NAMALWA (cell line): ENCODE measurements at regions not wholly inside any gene's neighbourhood (a gene's known extent, or its start where the extent isn't known, plus 50 kb on each side); places are given as distances from the start of the nearest gene placed in this dataset.
"Not testable (repeated sequence)": the region's sequence is repeated elsewhere in the genome, so short reads cannot be mapped to it uniquely, and the experiment has no call there.

ENCODE experiments used
- DNase-seq: peaks from one replicate; pipeline ENCODE4 v3.0.0-alpha.2; 2015; ENCODE audit warnings: low spot score

- no peak for DNase-seq
Observed at GRCh38 chr7:17046666-17047065, 164.9 kb upstream of the AGR3 start.

DNA sequence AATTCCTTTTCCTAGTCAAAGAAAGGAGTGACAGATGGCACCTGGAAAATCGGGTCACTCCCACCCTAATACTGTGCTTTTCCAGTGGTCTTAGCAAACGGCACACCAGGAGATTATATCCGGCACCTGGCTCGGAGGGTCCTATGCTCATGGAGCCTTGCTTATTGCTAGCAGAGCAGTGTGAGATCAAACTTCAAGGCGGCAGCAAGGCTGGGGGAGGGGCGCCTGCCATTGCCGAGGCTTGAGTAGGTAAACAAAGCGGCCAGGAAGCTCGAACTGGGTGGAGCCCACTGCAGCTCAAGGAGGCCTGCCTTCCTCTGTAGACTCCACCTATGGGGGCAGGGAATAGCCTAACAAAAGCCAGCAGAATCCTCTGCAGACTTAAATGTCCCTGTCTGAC is 171.4 kb upstream of the AGR3 start:
- DNase-seq = not testable (repeated sequence)

DNA sequence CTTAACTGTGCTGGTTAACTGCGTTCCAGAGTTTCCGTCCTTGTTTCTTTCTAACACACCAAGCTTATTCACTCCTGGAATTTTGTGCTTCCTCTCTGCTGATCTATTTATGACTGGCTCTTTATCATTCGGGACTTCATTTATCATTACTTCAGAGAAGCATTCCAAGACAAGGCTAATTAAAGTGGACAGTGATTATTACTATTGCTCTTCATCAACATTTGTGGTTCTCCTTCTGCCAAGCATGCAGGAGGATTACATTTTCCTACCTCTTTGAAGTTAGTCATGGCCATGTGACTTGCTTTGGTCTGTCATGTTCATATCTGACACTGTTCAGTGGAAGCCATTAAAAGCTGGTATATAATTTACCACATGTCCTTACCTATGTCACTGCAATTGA is 172.4 kb upstream of the AGR3 start:
- no peak for DNase-seq

- no peak for DNase-seq
Observed at GRCh38 chr7:17054836-17055235, 173.1 kb upstream of the AGR3 start.

DNA sequence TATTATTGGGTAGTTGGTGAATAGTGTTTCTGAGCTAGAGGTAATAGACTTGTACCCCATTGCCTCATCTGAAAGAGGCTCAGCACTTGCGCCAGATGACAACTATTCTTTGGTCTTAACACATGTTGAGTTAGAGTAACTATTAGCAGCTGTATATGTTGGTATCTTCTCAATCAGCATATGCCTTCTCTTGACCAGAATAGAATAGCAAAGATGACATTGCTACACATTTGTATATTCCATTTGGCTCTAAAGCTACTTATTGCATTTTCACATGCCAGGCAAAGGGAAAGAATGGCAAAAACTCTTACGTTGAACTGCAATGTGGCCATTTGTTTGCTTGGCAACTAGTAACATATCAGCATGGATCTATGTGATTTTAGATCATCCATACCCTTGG is 173.8 kb upstream of the AGR3 start:
- DNase-seq = no peak

- no peak for DNase-seq
Observed at GRCh38 chr7:17056491-17057142, 174.8 kb upstream of the AGR3 start.

DNA sequence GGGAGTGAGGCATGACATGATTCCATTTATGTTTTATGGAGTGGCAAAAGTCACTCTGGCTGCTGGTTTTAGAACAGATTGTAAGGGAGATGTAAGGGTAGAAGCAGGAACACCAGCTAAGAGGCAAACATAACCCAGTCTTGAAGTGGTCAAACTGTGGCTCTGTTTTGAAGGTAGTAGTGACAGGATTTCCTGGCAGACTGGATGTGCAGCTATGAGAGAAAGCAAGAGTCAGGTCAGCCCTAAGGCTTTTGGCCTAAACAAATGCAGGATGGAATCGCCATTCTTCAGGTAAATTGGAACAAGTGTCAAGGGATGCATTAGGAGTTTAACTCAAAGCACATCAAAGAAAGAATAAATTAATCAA is 175.3 kb upstream of the AGR3 start:
- no peak for DNase-seq

DNA sequence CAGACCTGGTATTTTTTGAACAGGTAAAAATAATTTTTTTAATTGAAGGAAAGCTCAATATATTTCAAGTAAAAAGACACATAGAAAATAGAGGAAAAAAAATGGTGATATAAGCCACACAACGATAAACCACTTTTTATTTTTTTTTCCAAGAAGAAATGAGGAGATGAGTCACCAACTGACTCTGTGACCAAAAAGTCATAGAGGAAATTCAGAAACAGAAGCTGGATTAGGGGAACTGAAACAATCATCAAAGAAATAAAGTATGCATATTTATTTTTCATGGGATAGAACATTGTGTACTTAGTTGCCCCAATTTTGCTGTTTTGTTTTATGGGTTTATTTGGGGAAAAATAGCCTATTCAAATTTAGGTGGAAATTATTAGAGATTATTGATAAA is 176.8 kb upstream of the AGR3 start:
- no peak for DNase-seq

DNA sequence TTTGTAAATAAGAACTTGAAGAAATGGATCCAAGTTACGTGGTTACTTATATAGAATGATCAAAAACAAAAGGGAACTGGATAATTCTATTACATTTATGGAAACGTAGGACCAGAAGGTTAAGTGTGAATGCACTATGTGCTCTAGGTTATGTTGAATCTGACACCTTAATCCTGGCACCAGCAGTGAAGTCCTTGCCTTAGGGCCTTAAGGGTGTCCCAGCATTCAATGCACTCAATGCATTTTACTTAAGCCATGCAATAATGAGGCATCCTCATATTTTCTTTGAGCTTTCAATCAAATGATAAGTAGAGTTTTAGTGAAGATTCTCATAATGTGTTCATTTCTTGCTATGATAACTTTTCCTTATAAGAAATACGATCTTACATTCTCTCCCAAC is 178.3 kb upstream of the AGR3 start:
- DNase-seq = no peak

DNA sequence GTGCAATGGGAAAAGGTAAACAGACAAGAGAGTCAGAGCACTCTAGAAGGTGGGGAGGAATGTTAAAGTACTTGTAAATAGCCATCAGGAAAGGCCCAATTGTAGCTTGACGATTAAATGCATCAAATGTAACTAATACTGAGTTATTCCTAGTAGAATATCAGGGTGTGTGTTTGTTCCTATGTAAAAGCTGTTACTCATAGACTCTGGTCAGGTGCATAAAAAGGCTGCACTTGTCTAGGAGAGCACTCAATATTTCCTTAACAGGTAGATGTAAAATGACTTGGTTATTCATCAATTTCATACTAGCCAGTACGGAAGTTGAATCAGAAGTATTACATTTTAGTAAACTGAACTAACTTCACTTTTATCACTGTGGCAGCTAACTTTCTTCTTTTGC is 179.7 kb upstream of the AGR3 start:
- DNase-seq = no peak

- DNase-seq = no peak
Observed at GRCh38 chr7:17062151-17063044, 180.6 kb upstream of the AGR3 start.

DNA sequence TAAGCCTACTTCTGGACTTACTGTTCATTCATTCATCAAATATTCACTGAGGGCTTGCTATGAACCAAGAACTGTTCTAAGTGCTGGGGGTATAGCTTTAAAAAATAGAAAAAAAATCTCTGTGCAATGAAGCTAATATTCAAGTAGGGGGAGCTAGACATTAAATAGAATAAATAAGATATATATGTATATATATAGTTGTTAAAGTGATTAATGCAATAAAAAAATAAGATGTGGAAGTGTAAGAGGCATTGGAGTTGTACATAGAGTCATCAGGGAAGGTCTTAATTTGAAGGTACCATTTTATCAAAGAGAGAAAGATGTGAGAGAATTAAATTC is 181.2 kb upstream of the AGR3 start:
- DNase-seq = peak; percentile 17

DNA sequence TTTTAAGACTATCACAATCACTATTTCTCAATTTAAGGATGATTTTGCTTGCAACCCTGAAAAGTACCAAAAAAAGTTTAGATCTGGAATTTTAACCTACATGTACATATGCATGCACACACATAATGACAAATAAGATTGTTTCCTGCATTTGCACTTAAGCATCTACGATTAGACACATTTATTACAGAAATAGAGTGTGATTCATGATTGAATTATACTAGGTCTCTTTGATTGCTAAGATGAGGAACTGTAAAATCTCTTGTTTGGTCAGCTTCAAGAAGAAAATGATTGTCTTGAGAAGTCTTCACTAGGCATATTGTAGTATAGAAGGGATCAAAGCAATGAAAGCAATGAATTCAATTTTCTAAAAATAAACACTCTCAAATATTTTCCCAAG is 185.9 kb upstream of the AGR3 start:
- no peak for DNase-seq

- DNase-seq = no peak
Observed at GRCh38 chr7:17069146-17069545, 187.4 kb upstream of the AGR3 start.

DNA sequence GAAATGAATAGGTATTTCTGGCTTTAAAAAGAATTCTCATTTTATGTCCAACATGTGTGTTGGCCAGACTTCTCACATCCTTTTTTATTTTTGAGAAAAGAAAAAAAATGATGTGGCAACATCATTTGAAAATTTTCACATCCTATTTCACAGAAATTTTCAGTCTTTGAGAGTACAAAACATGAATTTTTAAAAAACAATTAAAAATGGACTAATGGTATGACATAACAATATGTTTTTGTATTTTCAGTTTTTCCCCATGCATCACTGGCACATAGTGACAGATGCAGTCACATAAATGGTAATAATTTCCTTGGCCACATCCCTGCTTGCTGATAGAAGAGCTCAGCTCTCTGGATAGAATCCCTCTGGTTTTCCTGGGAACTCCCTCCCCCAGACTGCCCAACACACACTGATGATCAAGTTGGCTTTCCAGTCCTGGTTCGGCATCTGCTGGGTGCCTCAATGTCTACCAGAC is 188.5 kb upstream of the AGR3 start:
- DNase-seq = no peak

DNA sequence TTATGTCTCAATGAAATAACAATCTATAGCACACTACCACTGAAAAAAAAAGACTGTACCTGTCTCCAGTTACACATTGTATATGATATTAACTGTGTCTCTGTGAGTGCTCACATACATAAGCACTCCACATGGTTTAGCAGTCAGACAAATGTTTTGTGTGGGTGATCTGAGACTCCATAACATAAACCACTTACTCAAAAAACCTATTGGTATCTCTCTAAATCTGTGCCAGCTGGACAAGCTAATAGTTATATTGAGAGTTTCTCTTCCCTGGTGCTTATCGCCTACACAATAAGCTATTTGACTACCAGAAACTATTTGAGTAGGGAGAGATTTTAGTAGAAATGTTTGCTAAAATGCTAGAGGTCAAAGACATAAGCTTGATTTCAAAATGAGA is 190.1 kb upstream of the AGR3 start:
- no peak for DNase-seq

DNA sequence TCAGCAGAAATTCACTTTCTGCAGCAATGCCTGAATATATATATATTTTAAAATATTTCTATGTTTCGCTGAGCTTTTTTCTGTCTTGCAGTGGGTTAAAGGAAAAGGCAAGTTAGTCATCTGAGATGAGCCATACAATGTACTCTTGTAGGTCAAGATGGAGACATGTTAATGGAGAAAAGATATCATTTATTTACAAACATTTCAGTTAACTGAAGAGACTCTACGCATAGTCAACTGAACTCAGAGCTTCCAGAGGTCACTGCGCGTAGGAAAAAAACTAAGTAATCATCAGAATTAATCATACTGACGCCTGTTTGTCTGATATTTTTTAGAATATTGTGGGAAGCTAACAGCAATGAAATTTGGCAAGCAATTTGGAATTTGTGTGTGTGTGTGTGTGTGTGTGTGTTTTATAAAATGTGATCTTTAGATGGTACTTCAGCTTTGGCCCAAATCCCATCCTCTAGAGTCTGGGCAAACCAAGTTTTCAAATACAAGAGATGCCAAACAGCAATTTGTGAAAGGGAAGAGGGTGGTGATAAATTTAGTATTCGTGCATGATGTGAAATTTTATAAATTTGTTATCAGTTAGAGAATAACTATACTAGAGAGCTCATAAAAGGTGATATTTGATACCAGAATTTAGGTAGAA is 193.9 kb upstream of the AGR3 start:
- no peak for DNase-seq

GRCh38 chr7:17078298-17078697 is 196.5 kb upstream of the AGR3 start:
- DNase-seq = no peak

DNA sequence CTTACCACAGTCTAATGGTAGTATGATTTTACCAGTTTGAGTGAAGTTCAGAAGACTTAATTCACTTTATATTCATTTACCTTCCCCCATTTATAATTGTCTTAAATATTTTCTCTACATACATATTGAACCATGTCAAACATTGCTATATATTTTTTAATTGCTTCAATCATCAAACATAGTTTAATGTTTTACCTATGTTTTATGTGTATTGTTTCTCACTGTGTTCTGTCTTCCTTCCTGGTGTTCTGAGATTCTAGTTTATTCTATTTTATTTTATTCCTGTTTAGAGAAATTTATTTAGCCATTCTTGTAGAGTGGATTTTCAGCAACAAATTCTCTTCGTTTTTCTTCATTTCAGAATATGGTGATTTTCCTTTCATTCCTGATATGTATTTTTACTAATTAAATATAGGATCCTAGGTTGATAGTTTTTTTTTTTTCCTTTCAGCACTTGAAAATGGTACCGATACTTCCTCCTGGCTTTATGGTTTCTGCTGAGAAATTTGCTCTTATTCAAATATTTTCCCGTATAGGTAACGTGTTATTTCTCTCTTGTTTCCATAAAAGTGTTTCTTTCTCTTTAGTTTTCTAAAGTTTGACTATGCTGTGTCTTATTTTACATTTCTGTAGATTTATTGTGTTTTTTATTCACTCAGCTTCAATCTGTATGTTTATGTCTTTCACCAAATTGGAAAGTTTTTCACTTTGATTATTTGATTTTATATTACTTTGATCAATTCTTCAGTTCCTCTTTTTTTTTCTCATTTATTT is 201.8 kb upstream of the AGR3 start:
- no peak for DNase-seq

GRCh38 chr7:17084166-17084475 is 202.3 kb upstream of the AGR3 start:
- no peak for DNase-seq

DNA sequence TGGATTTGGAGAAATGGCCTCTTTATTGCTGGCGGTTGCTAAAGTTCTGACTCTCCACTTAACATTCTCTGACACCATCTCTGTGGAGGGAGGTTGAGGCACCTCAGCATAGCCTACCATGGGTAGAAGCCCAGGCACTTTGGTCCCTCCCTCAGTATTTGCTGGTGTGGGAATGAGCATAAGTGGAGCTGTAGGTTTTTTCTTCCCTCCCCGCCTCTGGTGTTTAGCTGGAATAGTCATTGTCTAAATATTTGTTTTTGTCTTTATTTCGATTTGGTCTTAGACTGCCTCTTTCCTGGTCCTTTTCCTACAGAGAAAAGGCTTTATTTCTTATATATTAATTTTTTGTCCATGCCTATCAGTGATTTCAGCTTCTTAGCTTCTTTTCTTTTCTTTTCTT is 203.4 kb upstream of the AGR3 start:
- no peak for DNase-seq

DNA sequence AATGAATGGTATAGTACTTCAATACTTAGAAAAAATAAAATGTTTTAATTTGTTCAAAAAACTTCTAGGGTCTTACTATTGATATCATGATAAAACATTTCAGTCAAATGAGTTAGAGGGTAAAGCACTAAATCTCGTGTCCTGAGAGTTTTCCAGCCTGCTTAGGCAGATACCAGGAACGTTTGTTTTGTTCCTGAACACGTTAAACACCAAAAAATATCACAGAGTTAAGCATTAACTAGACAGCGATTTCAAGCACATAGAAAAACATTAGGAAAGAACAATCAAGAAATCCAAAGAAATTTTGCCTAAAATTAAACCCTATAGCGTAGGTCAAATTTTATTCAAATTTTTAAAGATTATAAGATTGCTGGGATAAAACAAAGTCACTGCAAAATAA is 204.6 kb upstream of the AGR3 start:
- DNase-seq = no peak

DNA sequence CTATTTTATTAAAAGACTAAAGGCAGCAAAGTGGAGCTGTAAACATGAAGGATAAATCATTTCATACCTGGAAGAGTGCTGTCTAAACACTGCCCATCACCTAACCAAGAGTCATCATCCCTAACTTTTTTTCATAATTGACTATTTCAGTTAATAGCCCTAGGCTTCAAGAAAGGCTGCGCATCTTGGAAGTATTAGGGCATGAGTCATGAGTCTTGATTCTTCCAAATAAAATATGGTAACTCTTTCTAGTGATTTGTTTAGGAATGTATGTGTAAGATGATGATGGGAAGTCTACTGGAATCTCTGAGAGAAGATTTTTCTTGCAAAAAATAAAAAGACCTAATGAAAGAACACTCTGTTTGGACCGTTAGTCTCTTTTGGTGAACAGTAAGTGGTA is 207.7 kb upstream of the AHR start:
- DNase-seq = no peak
